T-helper 2 cell treated with Interferon-gamma antibody and Interleukin-4, amounts not matched to agents 5 μg/mL and 100 μg/mL, for 36 hours (primary cell): ENCODE measurements at regions not wholly inside any gene's neighbourhood (a gene's known extent, or its start where the extent isn't known, plus 50 kb on each side); places are given as distances from the start of the nearest gene placed in this dataset.

Experiments used
- DNase-seq: peaks from one replicate; pipeline ENCODE4 v3.0.0; 2021; ENCODE audit warnings: low spot score
- H3K27ac Mint-ChIP-seq: one replicate; pipeline ENCODE4 v1.8.0; 2021; ENCODE audit warnings: mild to moderate bottlenecking, mixed read lengths
- H3K27me3 Mint-ChIP-seq: one replicate; pipeline ENCODE4 v1.8.0; 2021; ENCODE audit warnings: low read depth, mixed read lengths
- H3K36me3 Mint-ChIP-seq: one replicate; pipeline ENCODE4 v1.8.0; 2021; ENCODE audit warnings: low read depth, mixed read lengths
- H3K4me1 Mint-ChIP-seq: one replicate; pipeline ENCODE4 v1.8.0; 2021; ENCODE audit warnings: low read depth, mixed read lengths
- H3K4me3 Mint-ChIP-seq: one replicate; pipeline ENCODE4 v1.8.0; 2022; ENCODE audit warnings: mild to moderate bottlenecking, moderate library complexity, mixed read lengths
- H3K9me3 Mint-ChIP-seq: one replicate; pipeline ENCODE4 v1.8.0; 2021; ENCODE audit warnings: mixed read lengths

GRCh38 chr18:44598514-44598913 is 82.2 kb upstream of the SETBP1 start:
- Mint-ChIP-seq H3K4me1 (peaks cover 5% of the 10 kb centered on the region), H3K9me3 (no peaks in the 10 kb centered on the region), H3K27me3 (peaks cover 14% of the 10 kb centered on the region), H3K4me3 (no peak overlapping the region), H3K36me3 (no peaks in the 10 kb centered on the region), H3K27ac (no peak overlapping the region)
- no peak for DNase-seq

- Mint-ChIP-seq H3K4me3 (no peak overlapping the region), H3K27me3 (peaks cover 14% of the 10 kb centered on the region), H3K9me3 (no peaks in the 10 kb centered on the region), H3K4me1 (peaks cover 5% of the 10 kb centered on the region), H3K36me3 (no peaks in the 10 kb centered on the region), H3K27ac (no peak overlapping the region)
- DNase-seq, result no peak
These were observed 81.3 kb upstream of the SETBP1 start for GRCh38 chr18:44599412-44599811.

- Mint-ChIP-seq H3K4me1 (peaks cover 5% of the 10 kb centered on the region), H3K36me3 (no peaks in the 10 kb centered on the region), H3K27me3 (peaks cover 11% of the 10 kb centered on the region), H3K9me3 (no peaks in the 10 kb centered on the region), H3K4me3 (no peak overlapping the region), H3K27ac (no peak overlapping the region)
- no peak for DNase-seq
These were observed 79.2 kb upstream of the SETBP1 start for GRCh38 chr18:44601447-44601846.

GRCh38 chr18:44602380-44602779 is 78.3 kb upstream of the SETBP1 start:
- Mint-ChIP-seq H3K9me3 (no peaks in the 10 kb centered on the region), H3K27ac (no peak overlapping the region), H3K27me3 (peaks cover 9% of the 10 kb centered on the region), H3K4me1 (no peaks in the 10 kb centered on the region), H3K4me3 (no peak overlapping the region), H3K36me3 (no peaks in the 10 kb centered on the region)
- no peak for DNase-seq

- no peaks in the 10 kb centered on the region for H3K36me3 Mint-ChIP-seq
- H3K27ac Mint-ChIP-seq, result no peak overlapping the region
- H3K9me3 Mint-ChIP-seq, result no peaks in the 10 kb centered on the region
- H3K27me3 Mint-ChIP-seq, result peaks cover 9% of the 10 kb centered on the region
- H3K4me3 Mint-ChIP-seq, result no peak overlapping the region
- no peaks in the 10 kb centered on the region for H3K4me1 Mint-ChIP-seq
- no peak for DNase-seq
These were observed 77.8 kb upstream of the SETBP1 start for GRCh38 chr18:44602845-44603244.

- no peaks in the 10 kb centered on the region for H3K4me1 Mint-ChIP-seq
- DNase-seq, result no peak
- peaks cover 2% of the 10 kb centered on the region for H3K27me3 Mint-ChIP-seq
- H3K4me3 Mint-ChIP-seq, result no peak overlapping the region
- no peaks in the 10 kb centered on the region for H3K36me3 Mint-ChIP-seq
- no peaks in the 10 kb centered on the region for H3K9me3 Mint-ChIP-seq
- no peak overlapping the region for H3K27ac Mint-ChIP-seq
These were observed 71.3 kb upstream of the SETBP1 start for GRCh38 chr18:44609181-44609941.

GRCh38 chr18:44620812-44621211 is 59.9 kb upstream of the SETBP1 start:
- H3K27me3 Mint-ChIP-seq, result peaks cover 4% of the 10 kb centered on the region
- no peak overlapping the region for H3K4me3 Mint-ChIP-seq
- H3K4me1 Mint-ChIP-seq, result no peaks in the 10 kb centered on the region
- DNase-seq, result no peak
- no peak overlapping the region for H3K27ac Mint-ChIP-seq
- no peaks in the 10 kb centered on the region for H3K36me3 Mint-ChIP-seq
- peaks cover 16% of the 10 kb centered on the region for H3K9me3 Mint-ChIP-seq

GRCh38 chr18:44624052-44624451 is 56.6 kb upstream of the SETBP1 start:
- H3K4me1 Mint-ChIP-seq, result peaks cover 3% of the 10 kb centered on the region
- no peaks in the 10 kb centered on the region for H3K36me3 Mint-ChIP-seq
- H3K4me3 Mint-ChIP-seq, result no peak overlapping the region
- H3K27me3 Mint-ChIP-seq, result peaks cover 2% of the 10 kb centered on the region
- no peaks in the 10 kb centered on the region for H3K9me3 Mint-ChIP-seq
- no peak overlapping the region for H3K27ac Mint-ChIP-seq
- no peak for DNase-seq

- no peak for DNase-seq
- H3K36me3 Mint-ChIP-seq, result no peaks in the 10 kb centered on the region
- no peaks in the 10 kb centered on the region for H3K9me3 Mint-ChIP-seq
- peaks cover 10% of the 10 kb centered on the region for H3K4me1 Mint-ChIP-seq
- H3K27ac Mint-ChIP-seq, result no peak overlapping the region
- no peak overlapping the region for H3K4me3 Mint-ChIP-seq
- peaks cover 2% of the 10 kb centered on the region for H3K27me3 Mint-ChIP-seq
These were observed 55.3 kb upstream of the SETBP1 start for GRCh38 chr18:44625386-44625785.

- H3K9me3 Mint-ChIP-seq, result no peaks in the 10 kb centered on the region
- H3K36me3 Mint-ChIP-seq, result no peaks in the 10 kb centered on the region
- H3K27me3 Mint-ChIP-seq, result no peaks in the 10 kb centered on the region
- H3K4me1 Mint-ChIP-seq, result peaks cover 10% of the 10 kb centered on the region
- H3K4me3 Mint-ChIP-seq, result no peak overlapping the region
- no peak for DNase-seq
- H3K27ac Mint-ChIP-seq, result no peak overlapping the region
These were observed 54.5 kb upstream of the SETBP1 start for GRCh38 chr18:44626236-44626635.

- H3K4me1 Mint-ChIP-seq, result peaks cover 10% of the 10 kb centered on the region
- H3K4me3 Mint-ChIP-seq, result no peak overlapping the region
- no peak for DNase-seq
- peaks cover 2% of the 10 kb centered on the region for H3K9me3 Mint-ChIP-seq
- H3K27me3 Mint-ChIP-seq, result no peaks in the 10 kb centered on the region
- no peaks in the 10 kb centered on the region for H3K36me3 Mint-ChIP-seq
- H3K27ac Mint-ChIP-seq, result no peak overlapping the region
These were observed 53.9 kb upstream of the SETBP1 start for GRCh38 chr18:44626807-44627206.

GRCh38 chr18:44627280-44627679 is 53.4 kb upstream of the SETBP1 start:
- Mint-ChIP-seq H3K27me3 (no peaks in the 10 kb centered on the region), H3K4me3 (no peak overlapping the region), H3K4me1 (peaks cover 10% of the 10 kb centered on the region), H3K9me3 (peaks cover 5% of the 10 kb centered on the region), H3K36me3 (no peaks in the 10 kb centered on the region), H3K27ac (no peak overlapping the region)
- DNase-seq, result no peak

GRCh38 chr18:44629406-44629805 is 51.3 kb upstream of the SETBP1 start:
- no peak overlapping the region for H3K4me3 Mint-ChIP-seq
- DNase-seq, result no peak
- H3K9me3 Mint-ChIP-seq, result peaks cover 5% of the 10 kb centered on the region
- H3K36me3 Mint-ChIP-seq, result no peaks in the 10 kb centered on the region
- H3K27me3 Mint-ChIP-seq, result no peaks in the 10 kb centered on the region
- no peak overlapping the region for H3K27ac Mint-ChIP-seq
- H3K4me1 Mint-ChIP-seq, result peaks cover 10% of the 10 kb centered on the region

- no peak overlapping the region for H3K4me3 Mint-ChIP-seq
- no peaks in the 10 kb centered on the region for H3K27me3 Mint-ChIP-seq
- H3K4me1 Mint-ChIP-seq, result peaks cover 10% of the 10 kb centered on the region
- DNase-seq, result no peak
- no peaks in the 10 kb centered on the region for H3K36me3 Mint-ChIP-seq
- peaks cover 5% of the 10 kb centered on the region for H3K9me3 Mint-ChIP-seq
- H3K27ac Mint-ChIP-seq, result no peak overlapping the region
These were observed 50.6 kb upstream of the SETBP1 start for GRCh38 chr18:44630118-44630517.
